Endothelial cell (in vitro differentiated cells): ENCODE measurements at regions not wholly inside any gene's neighbourhood (a gene's known extent, or its start where the extent isn't known, plus 50 kb on each side); places are given as distances from the start of the nearest gene placed in this dataset.

Experiments used
- DNase-seq: peaks from one replicate; pipeline ENCODE4 v3.0.0; 2021; ENCODE audit warnings: low spot score
- H3K27ac Mint-ChIP-seq: one replicate; pipeline ENCODE4 v1.8.0; 2021; ENCODE audit warnings: mixed read lengths, inconsistent platforms; ENCODE audit not compliant: unreplicated experiment
- H3K27me3 Mint-ChIP-seq: one replicate; pipeline ENCODE4 v1.8.0; 2021; ENCODE audit warnings: mild to moderate bottlenecking, moderate library complexity, mixed read lengths, inconsistent platforms; ENCODE audit not compliant: unreplicated experiment
- H3K36me3 Mint-ChIP-seq: one replicate; pipeline ENCODE4 v1.8.0; 2021; ENCODE audit warnings: mild to moderate bottlenecking, low read depth, mixed read lengths, inconsistent platforms; ENCODE audit not compliant: unreplicated experiment
- H3K4me1 Mint-ChIP-seq: one replicate; pipeline ENCODE4 v1.8.0; 2021; ENCODE audit warnings: mild to moderate bottlenecking, mixed read lengths, inconsistent platforms; ENCODE audit not compliant: unreplicated experiment
- H3K4me3 Mint-ChIP-seq: one replicate; pipeline ENCODE4 v1.8.0; 2021; ENCODE audit warnings: mild to moderate bottlenecking, mixed read lengths, inconsistent platforms; ENCODE audit not compliant: unreplicated experiment
- H3K9me3 Mint-ChIP-seq: one replicate; pipeline ENCODE4 v1.8.0; 2021; ENCODE audit warnings: mixed read lengths, inconsistent platforms; ENCODE audit not compliant: unreplicated experiment
- TF ChIP-seq, protein P1 (sequence below): fragments of 200-600 bp; sonication (generic); IDR thresholded peaks from one replicate; pipeline ENCODE4 v1.5.0; 2021; ENCODE audit warnings: antibody characterized with exemption; ENCODE audit not compliant: unreplicated experiment

DNA sequence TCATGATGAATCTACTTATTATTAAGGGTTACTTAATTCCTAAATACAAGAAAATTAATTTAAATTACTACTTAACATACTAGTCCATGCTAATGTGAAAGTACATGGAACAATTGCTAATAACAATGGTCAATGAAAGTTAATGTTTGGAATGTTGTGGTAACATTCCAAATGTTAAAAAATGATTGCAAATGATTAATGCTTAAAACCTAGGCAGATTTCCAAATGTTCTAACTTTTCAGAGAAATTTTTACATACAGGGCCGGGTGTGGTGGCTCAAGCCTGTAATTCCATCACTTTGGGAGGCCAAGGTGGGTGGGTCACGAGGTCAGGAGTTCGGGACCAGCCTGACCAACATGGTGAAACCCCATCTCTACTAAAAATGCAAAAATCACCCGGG lies 1851.3 kb upstream of the PCDH7 start:
- Mint-ChIP-seq H3K4me3 (no peak overlapping the region), H3K9me3 (no peaks in the 10 kb centered on the region), H3K27ac (no peak overlapping the region), H3K36me3 (no peaks in the 10 kb centered on the region), H3K27me3 (peaks cover 2% of the 10 kb centered on the region), H3K4me1 (no peaks in the 10 kb centered on the region)
- TF ChIP-seq, protein P1, sequence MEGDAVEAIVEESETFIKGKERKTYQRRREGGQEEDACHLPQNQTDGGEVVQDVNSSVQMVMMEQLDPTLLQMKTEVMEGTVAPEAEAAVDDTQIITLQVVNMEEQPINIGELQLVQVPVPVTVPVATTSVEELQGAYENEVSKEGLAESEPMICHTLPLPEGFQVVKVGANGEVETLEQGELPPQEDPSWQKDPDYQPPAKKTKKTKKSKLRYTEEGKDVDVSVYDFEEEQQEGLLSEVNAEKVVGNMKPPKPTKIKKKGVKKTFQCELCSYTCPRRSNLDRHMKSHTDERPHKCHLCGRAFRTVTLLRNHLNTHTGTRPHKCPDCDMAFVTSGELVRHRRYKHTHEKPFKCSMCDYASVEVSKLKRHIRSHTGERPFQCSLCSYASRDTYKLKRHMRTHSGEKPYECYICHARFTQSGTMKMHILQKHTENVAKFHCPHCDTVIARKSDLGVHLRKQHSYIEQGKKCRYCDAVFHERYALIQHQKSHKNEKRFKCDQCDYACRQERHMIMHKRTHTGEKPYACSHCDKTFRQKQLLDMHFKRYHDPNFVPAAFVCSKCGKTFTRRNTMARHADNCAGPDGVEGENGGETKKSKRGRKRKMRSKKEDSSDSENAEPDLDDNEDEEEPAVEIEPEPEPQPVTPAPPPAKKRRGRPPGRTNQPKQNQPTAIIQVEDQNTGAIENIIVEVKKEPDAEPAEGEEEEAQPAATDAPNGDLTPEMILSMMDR, result no peak
- no peak for DNase-seq

GRCh38 chr4:28879178-28879577 lies 1841.0 kb upstream of the PCDH7 start:
- H3K4me3 Mint-ChIP-seq, result no peak overlapping the region
- no peaks in the 10 kb centered on the region for H3K9me3 Mint-ChIP-seq
- H3K36me3 Mint-ChIP-seq, result no peaks in the 10 kb centered on the region
- TF ChIP-seq, protein P1, result no peak
- H3K27ac Mint-ChIP-seq, result no peak overlapping the region
- DNase-seq, result no peak
- no peaks in the 10 kb centered on the region for H3K27me3 Mint-ChIP-seq
- H3K4me1 Mint-ChIP-seq, result no peaks in the 10 kb centered on the region

DNA sequence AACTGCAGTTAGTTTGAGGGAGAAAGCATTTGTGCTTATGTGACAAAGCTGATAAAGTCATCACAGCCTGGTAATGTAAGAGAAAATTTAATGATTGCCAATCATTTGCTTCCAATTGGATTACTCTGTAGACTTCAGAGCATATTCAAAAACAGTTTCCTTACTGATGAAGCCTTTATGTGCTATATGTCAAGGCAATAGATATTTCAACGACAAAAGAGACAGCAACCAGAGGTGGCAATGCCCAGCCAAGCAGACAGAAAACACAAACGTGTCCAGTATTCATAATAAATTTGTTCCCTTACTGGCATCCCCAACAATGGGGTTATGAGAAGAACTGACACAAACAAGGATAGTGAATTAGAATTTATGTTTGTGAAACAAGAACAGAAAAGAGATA lies 1840.3 kb upstream of the PCDH7 start:
- DNase-seq, result no peak
- Mint-ChIP-seq H3K4me1 (no peaks in the 10 kb centered on the region), H3K27me3 (no peaks in the 10 kb centered on the region), H3K36me3 (no peaks in the 10 kb centered on the region), H3K4me3 (no peak overlapping the region), H3K9me3 (no peaks in the 10 kb centered on the region), H3K27ac (no peak overlapping the region)
- TF ChIP-seq, protein P1, result no peak

DNA sequence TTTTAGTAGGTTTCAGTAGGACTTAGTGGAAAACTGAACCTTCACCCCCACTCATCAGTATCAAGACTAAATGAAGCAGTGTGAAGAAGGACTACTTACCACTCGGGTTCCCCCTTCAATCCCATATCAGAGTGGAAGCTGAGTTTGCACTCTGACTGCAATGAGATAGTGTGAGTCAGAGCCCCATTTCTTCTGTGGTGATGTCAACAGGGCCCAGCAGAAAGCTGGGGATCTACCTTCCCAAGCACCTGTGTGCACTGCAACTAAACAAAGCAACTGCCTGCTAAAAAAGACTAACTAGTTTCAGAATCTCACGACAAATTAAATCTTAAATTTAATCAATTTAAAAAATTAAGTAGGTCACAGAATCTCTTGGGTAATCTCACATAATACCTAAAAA lies 1837.0 kb upstream of the PCDH7 start:
- no peak overlapping the region for H3K27ac Mint-ChIP-seq

DNA sequence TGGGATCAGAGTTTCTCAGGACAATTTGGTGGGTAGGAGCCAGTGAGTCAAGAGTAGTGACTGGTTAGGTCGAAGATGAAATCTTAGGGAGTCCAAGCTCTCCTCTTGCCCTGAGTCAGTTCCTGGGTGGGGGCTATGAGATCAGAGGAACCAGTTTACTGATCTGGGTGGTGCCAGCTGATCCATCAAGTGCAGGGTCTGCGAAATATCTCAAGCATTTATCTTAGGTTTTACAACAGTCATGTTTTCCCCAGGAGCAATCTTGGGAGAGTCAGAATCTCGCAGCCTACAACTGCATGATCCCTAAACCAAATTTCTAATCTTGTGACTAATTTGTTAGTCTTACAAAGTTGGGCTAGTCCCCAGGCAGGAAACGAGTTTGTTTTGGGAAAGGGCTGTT lies 1833.2 kb upstream of the PCDH7 start:
- Mint-ChIP-seq H3K36me3 (no peaks in the 10 kb centered on the region), H3K4me1 (no peaks in the 10 kb centered on the region), H3K9me3 (no peaks in the 10 kb centered on the region), H3K27ac (no peak overlapping the region), H3K4me3 (no peak overlapping the region), H3K27me3 (peaks cover 2% of the 10 kb centered on the region)
- DNase-seq, result no peak
- TF ChIP-seq, protein P1, result no peak

More for the DNA sequence above, 1837.0 kb upstream of the PCDH7 start:
- TF ChIP-seq, protein P1, result no peak
- Mint-ChIP-seq H3K36me3 (no peaks in the 10 kb centered on the region), H3K4me3 (no peak overlapping the region), H3K4me1 (no peaks in the 10 kb centered on the region), H3K27me3 (no peaks in the 10 kb centered on the region), H3K9me3 (no peaks in the 10 kb centered on the region)
- no peak for DNase-seq
